ENCODE measurements at regions not wholly inside any gene's neighbourhood (a gene's known extent, or its start where the extent isn't known, plus 50 kb on each side); places are given as distances from the start of the nearest gene placed in this dataset.
"Not testable (repeated sequence)": the region's sequence is repeated elsewhere in the genome, so short reads cannot be mapped to it uniquely, and the experiment has no call there.

DNA sequence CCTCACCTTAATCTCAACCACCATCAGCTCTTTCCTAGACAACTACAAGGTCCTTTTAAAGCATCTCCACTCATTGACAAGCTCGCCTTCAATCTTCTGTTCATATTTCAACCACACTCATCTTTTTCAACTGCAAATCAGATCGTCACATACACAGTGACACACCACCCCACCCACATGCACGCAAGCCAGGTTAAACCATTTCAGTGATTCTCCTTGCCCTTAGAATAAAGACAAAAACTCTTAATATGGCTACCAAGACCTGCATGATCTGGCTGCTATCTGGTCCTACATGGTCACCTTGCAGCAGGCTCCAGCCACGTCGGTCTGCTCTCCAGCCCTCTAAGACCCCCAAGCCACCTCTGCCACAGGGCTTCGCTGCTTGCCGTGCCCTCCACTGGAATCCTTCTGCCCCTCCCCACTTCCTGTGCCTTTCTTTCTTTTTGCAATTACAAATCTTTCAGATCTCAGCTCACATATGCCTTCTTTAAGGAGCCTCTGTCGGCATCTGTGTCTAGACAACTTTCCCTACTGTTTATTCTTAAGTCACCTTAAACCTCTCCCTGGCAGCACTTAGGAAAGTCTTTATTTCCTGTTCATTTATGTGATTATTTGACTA lies 507.3 kb upstream of the ARID1B start:
- FAIRE-seq: no peak

DNA sequence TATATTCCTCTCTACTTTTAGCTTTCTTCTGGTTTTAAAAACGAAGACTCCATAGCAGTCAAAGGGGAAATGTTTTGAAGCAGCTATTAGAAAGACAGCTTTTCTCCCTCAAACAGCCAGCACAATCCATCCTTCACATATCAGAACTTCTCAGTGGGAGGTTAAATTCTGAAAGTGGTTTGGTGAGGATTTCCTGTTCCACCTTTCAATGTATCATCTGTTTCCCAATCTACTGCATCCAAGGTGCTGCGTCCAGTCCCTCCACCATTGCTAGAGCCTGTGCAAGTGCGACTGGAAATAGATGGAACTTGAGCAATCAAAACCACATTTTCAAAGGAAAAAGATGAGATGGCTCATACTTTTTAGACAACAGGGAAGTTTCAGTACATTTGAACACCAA lies 508.3 kb upstream of the ARID1B start:
- no peak for FAIRE-seq

DNA sequence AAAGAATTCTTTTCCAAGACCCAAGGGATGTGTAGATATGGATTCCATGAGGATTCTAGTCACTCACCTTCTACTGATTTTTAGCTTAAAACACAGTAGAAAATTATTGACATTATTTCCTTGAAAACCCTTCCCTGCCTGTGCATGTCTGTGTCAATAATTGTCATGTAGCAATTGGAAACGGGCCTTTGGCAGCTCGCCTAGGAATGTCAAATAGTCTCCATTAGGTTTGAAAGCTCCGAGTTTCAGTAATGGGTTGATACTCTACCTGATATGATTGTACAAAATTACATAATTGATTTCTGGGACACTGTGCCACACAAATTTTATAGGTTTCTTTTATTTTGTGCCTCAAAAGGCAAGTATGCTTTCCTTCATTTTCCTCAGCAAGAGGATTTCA lies 515.2 kb upstream of the ARID1B start:
- no peak for FAIRE-seq

DNA sequence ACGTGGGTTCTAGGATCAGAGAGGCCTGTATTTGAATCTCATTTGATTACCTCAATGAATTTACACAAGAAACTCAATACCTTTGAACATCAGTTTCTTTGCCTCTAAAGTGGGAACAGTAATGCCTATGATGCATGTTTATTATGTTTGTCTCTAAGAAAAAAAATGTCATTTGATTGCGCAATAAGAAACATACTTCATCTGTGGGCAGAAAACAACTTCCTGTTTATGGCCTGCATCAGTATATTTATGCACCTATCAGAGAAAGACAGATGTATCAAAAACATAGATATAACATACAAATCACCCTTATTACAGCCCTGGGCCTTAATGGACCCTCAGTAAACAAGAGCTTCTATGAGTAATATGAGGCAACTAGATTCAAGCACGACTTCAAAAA lies 516.4 kb upstream of the ARID1B start:
- FAIRE-seq: no peak

DNA sequence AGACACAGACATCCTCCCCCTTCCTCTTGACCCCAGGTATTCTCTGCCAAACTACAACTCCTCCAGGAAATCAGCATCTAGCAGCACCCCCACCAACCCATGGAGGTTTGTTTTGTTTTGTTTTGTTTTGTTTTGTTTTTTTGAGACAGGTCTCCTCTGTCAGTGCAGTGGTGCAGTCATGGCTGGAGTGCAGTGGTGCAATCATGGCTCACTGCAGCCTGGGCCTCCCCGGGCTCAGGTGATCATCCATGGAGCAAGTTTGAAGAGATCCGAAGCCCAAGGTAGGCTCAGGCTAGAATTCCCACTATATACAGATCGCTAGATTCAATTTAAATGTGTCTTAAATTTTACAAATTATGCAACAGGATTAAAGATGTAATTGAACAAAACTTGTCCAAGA lies 518.2 kb upstream of the ARID1B start:
- FAIRE-seq: no peak

DNA sequence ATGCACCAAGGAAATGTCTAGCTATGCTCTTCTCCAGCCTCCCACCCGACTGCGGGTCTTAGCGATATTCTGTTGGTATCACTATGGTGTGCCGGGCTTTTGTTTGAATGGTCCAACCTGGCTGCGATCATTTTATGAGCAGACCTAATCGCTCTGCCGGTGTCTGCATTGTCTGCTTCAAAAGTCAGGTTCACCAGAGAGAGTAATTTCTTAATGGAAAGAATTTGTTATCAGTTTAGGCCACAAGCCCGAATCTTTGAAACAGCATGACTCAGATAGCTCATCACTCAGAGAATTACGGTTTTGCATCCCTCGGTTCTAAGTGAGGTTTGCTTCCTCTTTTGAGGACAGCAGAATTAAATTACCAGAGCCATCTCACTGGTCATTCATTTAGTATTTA lies 521.0 kb upstream of the ARID1B start:
- FAIRE-seq: no peak

DNA sequence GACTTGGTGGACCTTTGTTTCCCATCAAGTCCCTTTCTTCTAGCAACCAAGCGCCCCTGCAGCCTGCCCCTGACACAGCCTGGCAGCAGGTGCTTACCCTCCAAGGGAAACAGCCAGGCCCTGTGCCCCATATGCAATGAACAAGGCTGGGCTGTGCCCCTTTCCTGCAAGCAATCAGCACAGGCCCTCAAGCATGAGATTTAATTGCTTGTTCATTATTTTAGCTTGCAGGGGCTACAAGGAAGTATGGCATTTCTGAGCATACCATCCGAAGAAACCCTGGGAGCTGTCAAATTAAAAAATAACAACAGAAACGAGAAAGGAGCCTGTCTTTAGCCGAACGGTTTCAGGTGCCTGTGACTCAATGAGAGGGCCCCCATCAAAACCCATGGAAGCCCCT lies 522.9 kb upstream of the ARID1B start:
- no peak for FAIRE-seq

DNA sequence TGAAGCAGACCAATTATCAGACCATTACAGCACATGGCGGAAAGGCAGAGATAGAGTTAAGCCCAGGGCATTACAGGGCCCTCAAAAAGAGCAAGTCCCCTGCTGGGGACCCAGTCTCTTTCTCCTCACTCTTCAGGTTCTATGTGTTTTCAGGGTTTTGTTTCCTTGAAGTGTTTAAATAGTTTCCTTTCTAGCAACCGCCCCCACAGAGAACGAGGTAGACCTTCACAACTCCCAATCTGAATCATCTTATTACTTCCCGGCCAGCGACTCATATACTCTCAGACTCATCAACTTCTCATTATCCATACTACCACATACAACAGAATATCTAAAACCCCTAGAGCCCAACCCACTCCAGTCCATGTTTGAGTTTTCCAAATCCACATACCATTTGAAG lies 526.6 kb upstream of the ARID1B start:
- FAIRE-seq: no peak

DNA sequence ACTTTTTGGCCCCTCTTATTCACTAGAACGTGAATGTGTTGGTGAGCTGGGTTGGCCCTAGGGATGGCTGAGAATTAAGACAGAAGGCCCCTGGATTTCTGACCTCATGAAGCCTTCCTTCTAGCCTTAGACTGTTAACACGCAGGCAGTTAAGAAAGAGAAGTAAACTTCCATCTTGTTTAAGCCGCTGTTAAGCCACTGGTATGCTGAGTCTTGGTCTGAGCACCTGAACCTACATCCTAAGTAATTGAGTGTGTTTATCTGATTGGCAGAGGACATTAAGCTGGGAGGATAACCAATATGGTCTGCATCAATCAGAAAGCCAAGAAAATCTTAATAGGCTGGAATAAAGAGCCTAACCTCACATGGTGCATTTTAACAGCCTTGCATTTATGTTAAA lies 535.0 kb upstream of the ARID1B start:
- no peak for FAIRE-seq

DNA sequence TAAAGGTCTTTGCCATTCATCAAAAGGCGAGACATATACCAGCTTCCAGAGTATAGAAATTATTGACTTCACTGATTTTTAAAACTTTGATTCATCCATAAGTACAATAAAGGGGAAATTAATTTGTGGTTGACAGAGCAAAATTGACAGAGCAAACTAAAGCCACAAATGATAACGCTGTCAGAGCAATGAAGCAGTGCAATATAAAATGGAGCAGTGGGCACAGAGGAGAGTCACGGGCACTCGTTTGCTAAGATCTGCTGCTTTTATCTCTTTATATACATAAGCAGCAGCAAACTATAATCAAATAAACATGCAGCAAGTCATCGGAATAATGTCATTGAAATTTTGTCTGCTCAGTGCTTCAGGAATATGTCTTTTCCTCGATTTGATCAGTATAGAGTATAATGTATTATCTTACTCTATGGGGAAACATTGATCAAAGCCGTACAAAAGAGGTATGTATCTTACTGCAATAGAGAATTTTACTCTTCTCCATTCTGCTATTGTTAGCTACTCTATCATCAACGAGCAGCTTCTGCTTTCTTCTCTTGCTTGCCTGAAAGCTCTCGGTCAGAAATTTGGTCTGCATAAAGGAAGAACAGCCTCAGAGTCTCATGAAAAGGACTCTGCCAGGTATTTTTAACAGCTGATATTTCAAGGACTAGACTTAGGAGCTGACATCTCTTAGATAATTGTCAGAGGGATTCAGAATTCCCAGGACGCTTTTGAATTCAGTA lies 546.0 kb upstream of the ARID1B start:
- FAIRE-seq: no peak

DNA sequence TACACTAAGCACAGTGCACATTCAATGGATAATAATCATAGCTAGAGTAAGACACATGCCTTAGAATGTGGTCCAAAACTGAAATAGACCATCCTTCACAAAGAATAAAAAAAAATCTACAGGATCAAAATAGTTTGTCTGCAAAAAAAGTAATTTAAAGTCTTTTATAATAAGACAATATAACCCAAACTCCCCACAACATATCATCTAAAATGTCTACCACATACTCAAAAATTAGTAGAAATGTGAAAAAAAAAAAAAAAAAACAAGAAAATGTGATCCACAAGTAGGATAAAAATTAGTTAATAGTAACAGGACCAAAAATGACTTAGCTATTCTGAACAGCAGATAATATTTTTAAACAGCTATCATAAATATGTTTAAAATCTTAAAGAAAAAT lies 557.2 kb upstream of the ARID1B start:
- FAIRE-seq: no peak

DNA sequence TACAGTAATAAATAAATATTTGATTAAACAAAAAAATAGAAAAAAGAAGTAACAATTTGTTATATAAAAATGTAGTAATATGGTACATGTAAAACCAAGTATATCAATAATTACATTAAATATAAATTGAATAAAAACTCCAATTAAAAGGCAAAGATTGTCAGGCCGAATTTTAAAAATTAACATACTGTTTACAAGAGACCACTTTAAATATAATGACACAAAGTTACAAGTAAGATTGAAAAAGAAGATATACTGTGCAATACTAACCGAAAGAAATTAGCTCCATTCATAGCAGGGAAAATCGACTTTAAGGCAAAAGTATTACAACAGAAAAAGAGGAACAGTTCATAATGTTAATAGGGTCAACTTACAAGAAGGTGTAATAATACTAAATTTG lies 571.5 kb upstream of the ARID1B start:
- FAIRE-seq: peak; percentile 75

DNA sequence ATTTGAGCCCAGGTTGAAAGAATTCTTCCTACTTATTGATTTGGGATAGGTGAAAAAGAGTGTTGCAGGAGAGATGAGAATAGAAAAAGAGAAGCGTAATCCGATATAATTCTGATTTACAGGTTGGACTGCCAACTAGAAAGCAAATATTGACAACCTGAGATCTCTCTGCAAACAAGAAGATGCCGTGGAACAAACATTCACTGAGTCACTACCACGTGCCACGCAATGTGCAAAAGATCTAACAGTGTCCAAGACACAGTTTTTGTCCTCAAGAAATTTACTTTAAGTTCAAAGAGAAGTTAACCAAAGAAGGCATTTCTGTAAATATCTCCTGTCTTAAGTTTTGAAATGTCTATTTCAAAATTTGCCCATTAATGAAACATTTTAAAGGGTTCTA lies 578.0 kb upstream of the ARID1B start:
- no peak for FAIRE-seq

DNA sequence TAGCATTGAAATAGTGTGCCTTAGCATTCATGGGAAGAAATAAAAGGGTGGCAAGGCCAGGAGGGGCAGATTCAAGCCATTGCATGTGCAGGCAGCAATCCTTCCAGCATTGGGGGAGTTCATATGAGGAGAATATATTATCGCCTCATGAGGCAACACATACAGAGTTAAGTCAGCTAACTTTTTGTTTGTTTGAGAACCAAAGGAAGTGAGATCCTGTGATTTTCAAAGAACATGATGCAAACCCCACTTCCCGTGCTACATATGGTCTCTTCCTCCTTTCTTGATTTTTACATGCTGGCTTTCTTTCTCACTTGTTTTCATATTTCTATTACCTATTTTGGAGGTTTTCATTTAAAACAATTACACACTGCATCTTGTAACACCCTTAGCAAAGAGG lies 579.7 kb upstream of the ARID1B start:
- no peak for FAIRE-seq

DNA sequence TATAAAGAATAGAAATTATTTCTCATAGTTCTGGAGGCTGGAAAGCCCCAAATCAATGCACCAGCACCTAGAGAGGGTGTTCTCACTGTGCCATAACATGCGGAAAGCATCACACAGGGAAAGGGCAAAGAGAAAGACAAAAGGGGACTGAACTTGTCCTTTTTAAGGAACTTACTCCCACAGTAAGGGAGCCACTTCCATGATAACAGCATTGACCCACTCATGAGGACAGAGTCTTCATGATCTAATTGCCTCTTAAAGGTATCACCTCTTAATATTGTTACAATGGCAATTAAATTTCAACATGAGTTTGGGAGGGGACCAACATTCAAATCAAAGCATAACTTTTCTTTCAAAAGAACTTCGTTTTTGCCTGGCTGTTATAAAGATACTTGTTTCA lies 582.2 kb upstream of the ARID1B start:
- FAIRE-seq: no peak

DNA sequence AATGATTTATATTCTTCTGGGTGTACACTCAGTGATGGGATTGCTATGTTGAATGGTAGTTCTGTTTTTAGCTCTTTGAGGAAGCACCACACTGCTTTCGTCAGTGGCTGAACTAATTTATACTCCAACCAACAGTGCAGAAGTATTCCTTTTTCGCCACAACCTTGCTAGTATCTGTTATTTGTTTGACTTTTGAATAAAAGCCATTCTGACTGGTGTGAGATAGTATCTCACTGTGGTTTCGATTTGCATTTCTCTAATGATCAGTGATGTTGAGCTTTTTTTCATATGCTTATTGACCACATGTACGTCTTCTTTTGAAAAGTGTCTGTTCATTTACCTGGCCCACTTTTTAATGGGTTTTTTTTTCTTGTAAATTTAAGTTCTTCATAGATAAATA lies 583.8 kb upstream of the ARID1B start:
- FAIRE-seq: no peak

DNA sequence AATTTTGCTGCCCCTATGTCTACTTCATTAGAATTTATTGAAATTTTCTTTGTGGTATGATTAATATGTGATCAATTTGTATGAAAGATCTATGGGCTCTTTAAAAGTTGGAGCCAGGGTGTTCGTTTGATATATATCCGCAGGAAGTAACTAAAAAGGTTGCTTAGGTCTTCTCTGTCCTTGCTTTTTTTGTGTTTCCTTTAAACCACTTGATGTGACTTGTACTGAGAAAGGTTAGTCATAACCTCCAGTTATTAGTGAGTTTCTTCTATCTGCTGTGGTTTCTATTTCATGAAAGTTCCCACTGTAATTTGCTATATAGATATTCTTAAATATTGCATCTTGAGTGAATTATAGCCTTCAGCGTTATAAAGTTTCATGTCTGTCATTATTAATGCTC lies 585.3 kb upstream of the ARID1B start:
- no peak for FAIRE-seq

DNA sequence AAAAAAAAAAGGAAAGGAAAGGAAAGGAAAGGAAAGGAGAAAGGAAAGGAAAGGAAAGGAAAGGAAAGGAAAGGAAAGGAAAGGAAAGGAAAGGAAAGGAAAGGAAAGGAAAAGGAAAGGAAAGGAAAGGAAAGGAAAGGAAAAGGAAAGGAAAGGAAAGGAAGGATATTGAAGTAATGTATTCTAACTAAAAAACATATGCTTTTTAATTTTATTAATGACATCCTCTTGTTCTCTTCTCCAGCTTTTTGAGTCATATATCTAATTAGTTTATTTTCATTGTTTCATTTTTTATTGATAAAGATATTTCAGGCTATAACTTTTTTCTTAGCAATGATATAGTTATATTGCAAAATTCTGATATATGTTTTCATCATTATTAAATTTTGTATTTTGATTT lies 585.8 kb upstream of the ARID1B start:
- not testable (repeated sequence) for FAIRE-seq

DNA sequence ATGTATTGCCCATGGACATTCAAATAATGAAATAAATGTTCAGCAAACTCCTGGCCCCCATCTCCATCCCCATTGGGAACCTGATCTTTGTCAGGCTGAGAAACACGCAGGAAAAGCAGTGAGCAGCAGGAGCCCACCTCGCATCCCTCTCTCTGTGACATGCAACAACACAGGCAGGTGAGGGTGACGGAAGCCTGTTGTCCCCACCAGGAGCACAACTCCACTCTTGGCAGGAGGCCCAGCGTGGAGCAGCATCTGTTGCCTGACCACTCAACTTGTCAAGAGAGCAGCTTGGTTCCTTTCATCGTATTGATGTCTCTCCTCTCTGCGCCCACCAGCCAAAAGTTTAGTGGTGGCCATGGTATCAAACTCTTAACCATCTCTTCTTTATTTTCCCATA lies 586.9 kb upstream of the ARID1B start:
- FAIRE-seq: no peak

DNA sequence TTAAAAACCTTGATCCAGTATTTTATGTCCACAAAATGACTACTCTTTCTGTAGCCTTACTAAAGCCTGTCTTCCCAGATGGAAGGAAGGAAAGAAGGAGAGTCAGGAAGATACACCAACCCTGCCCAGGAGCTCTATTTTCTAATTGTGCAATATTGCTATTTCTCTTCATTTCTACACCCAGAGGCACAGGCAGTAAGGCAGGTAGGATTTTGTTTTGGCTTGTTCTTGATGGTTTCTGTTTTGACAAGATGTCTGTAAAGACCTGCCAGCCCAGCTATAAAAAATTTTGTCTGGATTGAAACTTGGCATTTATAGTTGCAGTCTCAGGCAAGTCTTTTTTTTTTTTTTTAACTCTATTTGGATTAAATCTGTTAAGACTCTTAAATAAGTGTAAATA lies 587.5 kb upstream of the ARID1B start:
- FAIRE-seq: no peak

DNA sequence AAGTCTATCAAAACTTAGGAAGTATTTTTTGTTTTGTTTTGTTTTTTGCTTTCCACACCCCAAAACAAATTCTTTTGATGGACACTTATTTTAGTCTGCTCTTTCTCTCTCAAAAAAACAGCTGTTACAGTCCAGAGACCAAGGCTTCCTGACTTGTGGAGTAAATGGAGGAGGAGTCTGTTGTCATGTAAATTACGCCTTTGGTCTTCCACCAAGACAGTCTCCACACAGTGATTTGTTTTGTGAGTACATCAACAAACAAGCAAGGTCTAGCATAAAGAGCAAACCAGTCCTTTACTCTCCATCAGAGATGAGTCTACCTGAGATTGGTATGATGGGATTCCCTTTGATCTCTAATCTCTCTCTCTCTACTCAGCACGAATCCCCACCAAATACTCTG lies 588.0 kb upstream of the ARID1B start:
- peak; percentile 23 for FAIRE-seq

DNA sequence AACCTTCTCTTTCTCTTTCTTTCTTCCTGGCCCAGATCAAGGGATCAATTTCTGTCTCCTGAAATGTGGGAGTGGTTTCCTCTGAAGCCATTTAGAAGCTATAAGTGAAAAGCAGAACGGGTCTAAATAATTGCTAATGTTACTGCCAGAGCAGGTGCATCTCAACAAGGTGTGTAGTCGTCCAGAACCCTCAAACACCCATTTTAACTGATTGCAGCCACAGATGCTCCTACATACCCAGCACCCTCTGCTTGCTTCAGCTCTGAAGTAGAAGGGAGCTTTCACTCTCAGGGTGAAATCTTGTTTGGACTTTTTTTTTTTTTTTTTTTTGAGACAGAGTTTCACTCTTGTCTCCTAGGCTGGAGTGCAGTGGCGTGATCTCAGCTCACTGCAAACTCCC lies 592.1 kb upstream of the ARID1B start:
- FAIRE-seq: no peak

DNA sequence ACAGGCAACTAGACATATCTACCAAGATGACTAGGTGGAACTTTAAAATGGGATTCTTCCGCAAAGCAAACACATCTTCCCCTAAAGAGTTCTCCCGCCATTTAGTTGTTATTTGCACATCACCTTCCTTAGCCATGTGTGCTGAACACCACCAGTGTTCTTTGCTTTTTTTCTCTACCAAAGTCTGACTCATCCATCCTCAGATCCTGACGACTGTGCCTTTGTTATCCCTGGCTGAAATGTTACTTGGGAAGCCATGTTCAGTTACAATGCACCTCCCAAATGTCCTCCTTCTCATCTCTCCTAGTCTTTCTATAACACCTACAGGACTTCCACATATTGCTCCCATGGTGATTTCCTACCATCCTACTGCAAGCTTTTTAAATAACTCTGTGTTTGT lies 593.5 kb upstream of the ARID1B start:
- no peak for FAIRE-seq

DNA sequence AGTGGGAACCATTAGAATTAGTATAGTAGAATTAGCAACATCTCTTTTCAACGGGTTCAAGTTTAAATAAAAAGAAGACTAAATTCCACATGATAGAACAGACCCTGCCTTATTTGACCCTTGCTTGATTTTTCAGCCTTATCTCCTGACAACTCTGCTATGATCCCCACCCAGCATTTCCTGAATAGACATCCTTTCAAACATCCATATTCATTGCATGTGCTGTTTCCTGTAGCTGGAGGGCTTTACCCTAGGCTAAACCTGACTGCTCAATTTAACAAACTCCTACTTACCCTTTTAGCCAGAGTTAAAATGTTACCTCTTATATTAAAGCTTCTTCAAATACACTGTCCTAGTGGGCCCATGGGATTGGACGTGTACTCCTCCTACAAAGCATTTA lies 594.8 kb upstream of the ARID1B start:
- no peak for FAIRE-seq

DNA sequence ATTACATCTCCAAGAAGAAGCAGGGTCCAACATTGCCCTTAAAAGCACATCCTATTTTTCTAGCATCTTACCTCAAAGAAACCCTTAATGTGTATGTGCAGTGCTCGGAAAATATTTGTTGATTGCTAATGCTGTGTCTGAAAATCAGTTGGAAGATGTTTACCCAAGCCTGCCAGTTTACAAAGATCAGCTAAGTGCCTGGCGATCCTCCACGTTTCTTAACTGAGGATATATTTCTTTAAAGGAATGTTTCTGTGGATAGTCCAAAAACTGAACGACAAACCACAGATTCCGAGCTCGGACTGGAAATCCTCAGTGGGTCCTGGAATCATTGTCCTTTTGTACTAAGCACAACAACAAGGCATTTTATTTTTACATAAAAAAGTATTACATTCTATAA lies 595.7 kb upstream of the ARID1B start:
- FAIRE-seq: no peak

All from endometrium (tissue), 2 donors.